ENCODE measurements at regions not wholly inside any gene's neighbourhood (a gene's known extent, or its start where the extent isn't known, plus 50 kb on each side); places are given as distances from the start of the nearest gene placed in this dataset.
"Not testable (repeated sequence)": the region's sequence is repeated elsewhere in the genome, so short reads cannot be mapped to it uniquely, and the experiment has no call there.

DNA sequence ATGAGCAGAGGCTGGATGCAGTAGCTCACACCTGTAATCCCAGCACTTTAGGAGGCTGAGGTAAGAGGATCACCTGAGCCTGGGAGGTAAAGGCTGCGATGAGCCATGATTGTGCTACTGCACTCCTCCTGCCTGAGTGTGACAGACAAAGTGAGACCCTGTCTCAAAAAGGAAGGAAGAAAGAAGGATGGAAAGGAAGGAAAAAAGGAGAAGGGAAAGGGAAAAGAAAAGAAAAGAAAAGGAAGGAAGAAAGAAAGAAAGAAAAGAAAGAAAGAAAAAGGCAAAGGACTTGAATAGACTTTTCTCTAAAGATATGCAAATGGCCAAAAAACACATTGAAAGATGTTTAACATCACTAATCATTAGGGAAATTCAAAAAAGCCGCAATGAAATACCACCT, 215.3 kb upstream of the MYLIP start:
- TF ChIP-seq, protein P1, sequence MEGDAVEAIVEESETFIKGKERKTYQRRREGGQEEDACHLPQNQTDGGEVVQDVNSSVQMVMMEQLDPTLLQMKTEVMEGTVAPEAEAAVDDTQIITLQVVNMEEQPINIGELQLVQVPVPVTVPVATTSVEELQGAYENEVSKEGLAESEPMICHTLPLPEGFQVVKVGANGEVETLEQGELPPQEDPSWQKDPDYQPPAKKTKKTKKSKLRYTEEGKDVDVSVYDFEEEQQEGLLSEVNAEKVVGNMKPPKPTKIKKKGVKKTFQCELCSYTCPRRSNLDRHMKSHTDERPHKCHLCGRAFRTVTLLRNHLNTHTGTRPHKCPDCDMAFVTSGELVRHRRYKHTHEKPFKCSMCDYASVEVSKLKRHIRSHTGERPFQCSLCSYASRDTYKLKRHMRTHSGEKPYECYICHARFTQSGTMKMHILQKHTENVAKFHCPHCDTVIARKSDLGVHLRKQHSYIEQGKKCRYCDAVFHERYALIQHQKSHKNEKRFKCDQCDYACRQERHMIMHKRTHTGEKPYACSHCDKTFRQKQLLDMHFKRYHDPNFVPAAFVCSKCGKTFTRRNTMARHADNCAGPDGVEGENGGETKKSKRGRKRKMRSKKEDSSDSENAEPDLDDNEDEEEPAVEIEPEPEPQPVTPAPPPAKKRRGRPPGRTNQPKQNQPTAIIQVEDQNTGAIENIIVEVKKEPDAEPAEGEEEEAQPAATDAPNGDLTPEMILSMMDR (IDR thresholded peaks at IDR 0.05; ENCODE audit: low read depth, low read length) = no peak
- DNase-seq (ENCODE audit: extremely low read depth, low read depth) = no peak

DNA sequence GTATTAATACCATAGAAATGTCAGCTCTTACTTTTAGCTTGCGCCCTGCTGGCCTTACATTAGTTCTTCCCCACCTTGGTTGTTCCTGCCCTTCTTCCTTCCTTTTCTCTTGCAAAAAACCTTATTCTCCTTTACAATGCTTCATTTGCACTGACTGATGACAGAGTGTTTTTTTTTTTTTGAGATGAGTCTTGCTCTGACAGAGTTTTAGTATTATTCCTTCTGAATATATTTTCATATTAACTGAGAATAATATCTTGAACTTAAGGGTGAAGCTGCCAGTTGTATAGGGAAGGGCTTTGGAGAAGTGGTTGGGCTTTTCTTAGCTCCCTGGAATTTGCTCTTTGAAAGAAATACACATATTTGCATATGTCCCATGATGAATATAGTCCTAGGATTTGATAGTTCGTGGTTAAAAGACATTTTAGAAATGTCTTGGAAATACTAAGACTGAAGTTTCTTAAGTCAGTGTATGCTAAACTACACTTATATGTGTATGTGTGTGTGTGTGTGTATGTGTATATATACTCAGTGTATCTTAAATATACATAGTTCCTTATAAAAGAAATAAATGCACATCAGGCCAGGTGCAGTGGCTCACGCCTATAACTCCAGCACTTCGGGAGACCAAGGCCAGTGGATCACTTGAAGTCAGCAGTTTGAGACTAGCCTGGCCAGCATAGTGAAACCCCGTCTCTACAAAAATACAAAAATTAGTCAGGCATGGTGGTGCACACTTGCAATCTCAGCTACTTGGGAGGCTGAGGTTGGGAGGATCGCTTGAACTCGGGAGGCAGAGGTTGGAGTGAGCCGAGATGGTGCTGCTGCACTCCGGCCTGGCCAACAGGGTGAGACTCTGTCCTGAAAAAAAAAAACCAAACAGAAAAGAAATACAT, 216.1 kb upstream of the MYLIP start:
- TF ChIP-seq, protein P1 (IDR thresholded peaks at IDR 0.05; ENCODE audit: low read depth, low read length) = no peak
- no peak for DNase-seq (ENCODE audit: extremely low read depth, low read depth)

DNA sequence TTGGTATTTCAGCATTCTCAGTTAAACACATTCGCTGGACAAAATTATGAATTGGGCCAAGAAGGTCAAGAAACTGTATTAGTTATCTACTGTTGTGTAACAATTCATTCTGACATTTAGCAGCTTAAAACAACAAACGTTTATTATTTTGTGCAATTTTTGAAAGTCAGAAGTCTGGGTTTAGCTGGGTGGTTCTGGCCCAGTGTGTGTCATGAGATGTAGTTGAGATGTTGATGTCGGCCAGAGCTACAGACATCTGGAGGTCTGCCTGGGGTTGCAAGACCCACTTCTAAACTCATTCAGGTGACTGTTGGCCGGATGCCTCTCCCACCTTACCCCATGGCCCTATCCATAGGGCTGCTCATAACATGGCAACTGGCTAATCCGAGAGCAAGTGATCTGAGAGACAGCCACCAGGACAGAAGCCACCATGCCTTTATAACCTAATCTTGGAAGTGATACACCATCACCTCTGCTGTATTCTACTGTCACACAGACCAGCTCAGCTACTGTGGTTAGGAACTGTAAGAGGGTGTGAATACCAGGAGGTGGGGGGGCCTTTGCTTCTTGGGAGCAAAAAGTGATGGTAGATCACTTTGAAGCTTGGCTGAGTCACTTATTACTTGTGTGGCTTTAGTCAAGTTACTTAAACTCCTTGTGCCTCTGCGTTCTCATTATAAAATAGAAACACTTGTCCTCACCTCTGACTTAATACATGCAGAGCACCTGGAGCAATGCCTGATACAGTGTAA, 217.0 kb upstream of the MYLIP start:
- TF ChIP-seq, protein P1 (IDR thresholded peaks at IDR 0.05; ENCODE audit: low read depth, low read length) = no peak
- DNase-seq (ENCODE audit: extremely low read depth, low read depth) = no peak

DNA sequence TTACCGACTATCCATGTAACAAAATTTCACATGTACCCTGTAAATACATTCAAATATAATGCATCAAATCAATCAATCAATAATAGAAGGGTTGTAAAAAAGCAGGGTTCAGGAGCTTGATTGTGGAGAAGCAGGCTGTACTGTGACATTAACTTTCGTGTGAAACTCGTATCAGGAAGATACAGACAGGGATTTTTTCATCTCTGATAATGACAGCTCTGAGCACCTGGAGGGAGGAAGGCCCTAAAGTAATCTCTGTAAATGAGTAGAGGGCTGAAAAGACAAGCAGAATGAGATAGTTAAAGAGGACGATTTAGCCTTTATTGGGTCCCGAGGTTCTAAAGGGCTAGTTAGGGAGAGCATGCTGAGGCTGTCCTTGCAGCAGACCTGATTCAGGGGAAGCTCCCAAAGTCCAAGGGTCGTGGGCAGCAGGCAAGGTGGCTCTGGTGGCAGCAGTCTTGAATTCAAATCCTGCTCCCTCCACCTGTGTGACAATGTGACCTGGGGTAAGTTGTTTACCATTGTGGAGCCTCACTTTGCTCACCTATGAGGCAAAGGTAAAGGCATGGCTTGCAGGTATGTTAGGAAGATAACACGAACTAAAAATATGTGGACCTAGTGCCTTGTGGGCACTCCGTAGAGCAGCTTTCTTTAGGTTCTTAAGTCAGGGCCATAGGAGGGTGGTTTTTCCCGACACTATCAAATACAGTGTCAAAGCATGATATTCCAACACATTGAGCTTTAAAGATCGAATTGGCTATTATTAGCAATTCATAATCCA, 219.4 kb upstream of the MYLIP start:
- DNase-seq (ENCODE audit: extremely low read depth, low read depth) = no peak
- TF ChIP-seq, protein P1 (IDR thresholded peaks at IDR 0.05; ENCODE audit: low read depth, low read length) = no peak

DNA sequence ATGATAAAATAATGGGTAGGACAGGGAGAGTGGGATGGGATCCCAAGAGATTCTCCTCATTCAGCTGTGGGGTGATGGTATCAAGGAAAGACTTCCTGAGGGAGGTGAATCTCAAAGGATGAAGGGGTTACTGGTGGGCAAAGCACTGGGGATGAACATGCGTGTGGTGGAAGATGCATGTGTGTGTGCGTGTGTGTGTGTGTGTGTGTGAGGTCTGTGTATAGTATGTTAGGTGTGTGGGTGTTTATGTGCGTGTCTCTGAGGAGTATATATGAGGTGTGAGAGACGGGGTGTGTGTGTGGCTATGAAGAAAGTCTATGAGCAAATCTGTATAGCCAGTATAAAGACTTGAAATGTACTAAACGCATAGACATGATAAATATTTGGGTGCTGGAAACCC, 220.0 kb upstream of the MYLIP start:
- TF ChIP-seq, protein P1 (IDR thresholded peaks at IDR 0.05; ENCODE audit: low read depth, low read length) = no peak
- DNase-seq (ENCODE audit: extremely low read depth, low read depth) = no peak

DNA sequence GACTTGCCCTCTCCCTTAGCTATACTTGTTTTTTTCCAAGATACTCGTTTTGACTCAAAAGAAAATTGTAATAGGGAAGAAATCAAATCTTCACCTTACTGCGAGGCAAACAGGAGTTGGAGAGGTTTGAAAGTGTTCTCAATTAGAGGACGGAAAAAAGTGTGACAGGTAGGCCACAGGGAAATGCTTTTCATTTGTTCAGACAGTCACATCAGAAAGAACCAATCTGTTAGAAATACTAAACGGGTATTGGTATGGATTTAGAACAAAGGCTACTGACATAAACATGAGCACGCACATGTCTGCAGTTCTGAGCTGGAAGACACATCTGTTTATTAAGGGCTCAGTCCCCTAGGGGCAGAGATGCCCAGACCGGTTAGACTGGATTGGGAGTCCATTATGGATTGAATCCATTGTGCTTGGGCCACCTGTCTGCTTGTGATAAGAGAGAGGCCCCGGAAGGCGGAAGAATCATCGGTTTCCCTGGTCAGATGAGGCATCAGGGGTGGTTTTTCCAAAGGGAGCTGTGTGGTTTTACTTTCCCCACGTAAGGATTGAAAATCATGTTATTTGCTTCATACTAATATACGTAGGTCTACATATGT, 220.9 kb upstream of the MYLIP start:
- no peak for DNase-seq (ENCODE audit: extremely low read depth, low read depth)
- TF ChIP-seq, protein P1 (IDR thresholded peaks at IDR 0.05; ENCODE audit: low read depth, low read length) = no peak

DNA sequence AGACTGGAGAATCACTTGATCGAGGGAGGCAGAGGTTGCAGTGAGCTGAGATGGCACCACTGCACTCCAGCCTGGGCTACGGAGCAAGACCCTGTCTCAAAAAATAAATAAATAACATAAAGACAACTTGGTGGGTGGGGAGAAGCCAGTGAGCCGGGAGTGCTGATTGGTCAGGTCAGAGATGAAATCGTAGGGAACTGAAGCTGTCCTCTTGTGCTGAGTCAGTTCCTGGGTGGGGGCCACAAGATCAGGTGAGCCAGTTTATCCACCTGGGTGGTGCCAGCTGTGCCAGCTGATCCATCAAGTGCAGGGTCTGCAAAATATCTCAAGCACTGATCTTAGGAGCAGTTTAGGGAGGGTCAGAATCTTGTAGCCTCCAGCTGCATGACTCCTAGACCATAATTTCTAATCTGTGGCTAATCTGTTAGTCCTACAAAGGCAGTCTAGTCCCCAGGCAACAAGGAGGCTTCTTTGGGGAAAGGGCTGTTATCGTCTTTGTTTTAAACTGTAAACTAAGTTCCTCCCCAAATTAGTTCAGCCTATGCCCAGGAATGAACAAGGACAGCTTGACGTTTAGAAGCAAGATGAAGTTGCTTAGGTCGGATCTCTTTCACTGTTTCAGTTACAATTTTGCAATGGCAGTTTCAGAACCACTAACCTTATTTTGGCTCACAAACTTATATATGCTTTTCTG, 221.5 kb upstream of the MYLIP start:
- DNase-seq (ENCODE audit: extremely low read depth, low read depth) = not testable (repeated sequence)

Measured in AG09319 (cell line).